Common myeloid progenitor, CD34-positive (primary cell): ENCODE measurements at regions not wholly inside any gene's neighbourhood (a gene's known extent, or its start where the extent isn't known, plus 50 kb on each side); places are given as distances from the start of the nearest gene placed in this dataset.

Source experiments
- CTCF ChIA-PET: fragments of 350-600 bp; sonication (Branson Sonifier 250); formaldehyde crosslinking; loops from one replicate; lab custom pipeline; 2021; ENCODE audit warnings: antibody characterized with exemption; lab: Charles Lee
- POLR2A ChIA-PET: fragments of 350-600 bp; sonication (Branson Sonifier 250); formaldehyde crosslinking; loops from one replicate; lab custom pipeline; 2021; ENCODE audit warnings: antibody characterized with exemption; lab: Charles Lee
- DNase-seq, 3 donors: peaks; one replicate each; pipeline versions ENCODE4 v3.0.0 to v3.0.0-alpha.2; 2013
- H3K27ac ChIP-seq, 2 experiments: 1 replicate in 1 of 2; 2 replicates in 1 of 2; pipeline ENCODE4 v1.7.0; 2013; ENCODE audit warnings: inconsistent platforms in 2 of 2, low read length in 2 of 2, mild to moderate bottlenecking in 2 of 2, low read depth in 1 of 2, moderate library complexity in 1 of 2; ENCODE audit not compliant: severe bottlenecking in 2 of 2, insufficient read depth in 1 of 2, poor library complexity in 1 of 2
- H3K27me3 ChIP-seq, 5 experiments: replicated peaks in 2 of 5; 1 replicate in 3 of 5; 2 replicates in 2 of 5; pipeline versions ENCODE4 v1.6.1 to v1.7.0; 2013; ENCODE audit warnings: low read length in 4 of 5, mild to moderate bottlenecking in 2 of 5, moderate library complexity in 2 of 5, inconsistent platforms in 1 of 5; ENCODE audit not compliant: insufficient read depth in 5 of 5, control insufficient read depth in 4 of 5
- H3K36me3 ChIP-seq, 4 experiments: 1 replicate in 2 of 4; 2 replicates in 2 of 4; pipeline versions ENCODE4 v1.6.1 to v1.7.0; 2013; ENCODE audit warnings: low read length in 3 of 4, control low read depth in 1 of 4, mild to moderate bottlenecking in 1 of 4; ENCODE audit not compliant: control insufficient read depth in 4 of 4, insufficient read depth in 4 of 4
- H3K4me1 ChIP-seq, 4 experiments: 1 replicate in 3 of 4; 2 replicates in 1 of 4; pipeline versions ENCODE4 v1.6.1 to v1.7.1; 2013; ENCODE audit warnings: low read length in 3 of 4, mild to moderate bottlenecking in 3 of 4, control low read depth in 1 of 4, inconsistent platforms in 1 of 4, moderate library complexity in 1 of 4; ENCODE audit not compliant: control insufficient read depth in 4 of 4, insufficient read depth in 4 of 4; ENCODE audit errors: control extremely low read depth in 1 of 4
- H3K4me3 ChIP-seq, 7 experiments: 1 replicate in 4 of 7; 2 replicates in 3 of 7; pipeline versions ENCODE4 v1.5.1 to v1.7.0; 2013; ENCODE audit warnings: mild to moderate bottlenecking in 7 of 7, low read length in 6 of 7, moderate library complexity in 6 of 7, inconsistent platforms in 2 of 7, low read depth in 2 of 7, control low read depth in 1 of 7; ENCODE audit not compliant: insufficient read depth in 4 of 7, control insufficient read depth in 1 of 7; ENCODE audit errors: extremely low read depth in 1 of 7
- H3K9me3 ChIP-seq, 5 experiments: 1 replicate in 4 of 5; 2 replicates in 1 of 5; pipeline versions ENCODE4 v1.6.1 to v1.7.1; 2013; ENCODE audit warnings: low read length in 4 of 5, mild to moderate bottlenecking in 2 of 5, inconsistent platforms in 1 of 5, low read depth in 1 of 5, moderate library complexity in 1 of 5; ENCODE audit not compliant: control insufficient read depth in 4 of 5, insufficient read depth in 2 of 5; ENCODE audit errors: control extremely low read depth in 1 of 5
- WGBS: methylation state at CpG from one replicate; pipeline ENCODE4 v1.1.5; 2013; ENCODE audit not compliant: insufficient coverage; 5-methylcytosine and 5-hydroxymethylcytosine counted together

GRCh38 chr14:100652744-100653143 is 65.5 kb upstream of the BEGAIN start:
- H3K9me3 ChIP-seq = no peaks in the 10 kb centered on the region
- H3K27ac ChIP-seq = no peak overlapping the region
- 98% methylated on average over 8 of the region's 8 CpGs for WGBS
- ChIA-PET CTCF (interaction anchor here (0.6 to 10.7 kb wide), 19 partner anchors 8 to 266 kb away, joined by 3 to 119 read pairs (median 5); no protein-coding TSS in a partner anchor), POLR2A (interaction anchor here (0.6 kb wide), 1 partner anchor 393 kb away, joined by 3 read pairs; no protein-coding TSS in a partner anchor)
- H3K4me3 ChIP-seq = no peak overlapping the region
- H3K27me3 ChIP-seq = peaks cover 0 to 20% (median 0%) of the 10 kb centered on the region in 5 experiments
- peaks cover 0 to 8% (median 0%) of the 10 kb centered on the region in 4 experiments for H3K4me1 ChIP-seq
- no peaks in the 10 kb centered on the region for H3K36me3 ChIP-seq
- DNase-seq = no peak

DNA sequence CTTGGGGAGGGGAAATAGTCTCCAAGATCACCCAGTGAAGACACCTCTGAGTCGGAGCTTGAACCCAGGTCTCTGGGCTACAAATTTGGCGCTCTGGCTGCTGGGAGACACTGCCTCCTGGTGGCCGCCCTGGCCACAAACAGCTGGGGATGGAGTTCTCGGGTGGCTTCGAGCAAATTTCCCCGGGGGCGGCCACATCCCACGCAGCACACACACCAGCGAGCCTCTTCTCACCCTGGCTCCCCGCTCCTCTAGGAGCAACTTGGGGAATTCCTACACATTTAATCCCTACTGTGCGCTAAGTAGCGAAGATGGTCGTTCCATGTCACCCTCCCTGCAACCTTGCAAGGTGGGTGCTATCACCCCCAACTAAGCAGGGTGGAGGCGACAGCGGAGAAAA is 66.2 kb upstream of the BEGAIN start:
- 65% methylated on average over 15 of the region's 15 CpGs for WGBS
- CTCF ChIA-PET = interaction anchor here (0.6 to 10.7 kb wide), 20 partner anchors 8 to 276 kb away, joined by 3 to 119 read pairs (median 5); no protein-coding TSS in a partner anchor
- POLR2A ChIA-PET = interaction anchor here (0.6 kb wide), 1 partner anchor 394 kb away, joined by 3 read pairs; no protein-coding TSS in a partner anchor
- Histone ChIP-seq H3K4me3 (no peak overlapping the region), H3K27ac (no peak overlapping the region), H3K9me3 (no peaks in the 10 kb centered on the region), H3K36me3 (no peaks in the 10 kb centered on the region), H3K4me1 (peaks cover 0 to 8% (median 2%) of the 10 kb centered on the region in 4 experiments), H3K27me3 (peaks cover 0 to 20% (median 0%) of the 10 kb centered on the region in 5 experiments)
- peak in 2 of 3 donors; percentile 45 to 52 for DNase-seq

DNA sequence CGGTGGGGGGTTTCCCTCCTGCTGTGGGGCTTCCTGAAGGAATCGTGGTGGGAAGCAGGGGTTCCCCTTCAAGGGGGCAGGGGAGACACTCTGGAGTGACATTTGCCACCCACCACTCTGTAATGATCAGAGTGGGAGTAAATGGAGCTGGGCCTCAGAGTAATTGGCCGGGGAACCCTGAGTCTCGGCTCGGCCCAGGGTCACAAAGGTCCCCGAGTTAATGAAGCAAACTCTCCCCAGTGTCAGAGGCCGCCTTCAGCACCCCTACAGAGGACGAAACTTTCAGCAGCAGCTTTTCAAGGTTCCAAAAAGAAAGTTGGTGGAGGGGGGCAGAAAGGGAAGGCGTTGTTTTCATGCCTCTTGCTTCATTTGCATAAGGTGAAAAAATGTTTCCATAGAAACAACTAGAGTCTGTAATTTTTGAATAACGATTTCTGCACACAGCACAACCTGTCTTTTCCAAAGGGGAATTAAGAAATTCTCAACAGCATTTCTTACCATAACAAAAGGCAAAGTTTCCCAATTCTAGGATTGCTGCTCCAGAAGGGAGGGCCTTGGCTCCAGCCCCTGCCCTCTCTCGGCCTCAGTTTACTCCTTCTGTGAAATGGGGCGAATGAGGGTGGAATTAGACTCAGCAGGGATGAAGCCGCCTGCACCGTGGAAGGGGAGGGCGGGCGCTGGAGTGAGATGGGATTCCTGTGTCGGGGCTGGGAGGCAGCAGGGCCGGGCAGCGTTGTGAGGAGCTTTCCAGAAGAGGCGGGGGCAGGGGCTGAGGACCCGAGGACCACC is 67.0 kb upstream of the BEGAIN start:
- ChIA-PET POLR2A (no interaction called here), CTCF (interaction anchor here (1.2 to 10.7 kb wide), 14 partner anchors 9 to 276 kb away, joined by 3 to 119 read pairs (median 6); no protein-coding TSS in a partner anchor)
- DNase-seq = no peak
- H3K27ac ChIP-seq = no peak overlapping the region
- H3K27me3 ChIP-seq = peaks cover 0 to 20% (median 0%) of the 10 kb centered on the region in 5 experiments
- H3K36me3 ChIP-seq = no peaks in the 10 kb centered on the region
- no peaks in the 10 kb centered on the region for H3K9me3 ChIP-seq
- peaks cover 0 to 8% (median 2%) of the 10 kb centered on the region in 4 experiments for H3K4me1 ChIP-seq
- H3K4me3 ChIP-seq = peak overlapping the region in 1 of 7 experiments; percentile 19
- WGBS = 46% methylated on average over 19 of the region's 21 CpGs

DNA sequence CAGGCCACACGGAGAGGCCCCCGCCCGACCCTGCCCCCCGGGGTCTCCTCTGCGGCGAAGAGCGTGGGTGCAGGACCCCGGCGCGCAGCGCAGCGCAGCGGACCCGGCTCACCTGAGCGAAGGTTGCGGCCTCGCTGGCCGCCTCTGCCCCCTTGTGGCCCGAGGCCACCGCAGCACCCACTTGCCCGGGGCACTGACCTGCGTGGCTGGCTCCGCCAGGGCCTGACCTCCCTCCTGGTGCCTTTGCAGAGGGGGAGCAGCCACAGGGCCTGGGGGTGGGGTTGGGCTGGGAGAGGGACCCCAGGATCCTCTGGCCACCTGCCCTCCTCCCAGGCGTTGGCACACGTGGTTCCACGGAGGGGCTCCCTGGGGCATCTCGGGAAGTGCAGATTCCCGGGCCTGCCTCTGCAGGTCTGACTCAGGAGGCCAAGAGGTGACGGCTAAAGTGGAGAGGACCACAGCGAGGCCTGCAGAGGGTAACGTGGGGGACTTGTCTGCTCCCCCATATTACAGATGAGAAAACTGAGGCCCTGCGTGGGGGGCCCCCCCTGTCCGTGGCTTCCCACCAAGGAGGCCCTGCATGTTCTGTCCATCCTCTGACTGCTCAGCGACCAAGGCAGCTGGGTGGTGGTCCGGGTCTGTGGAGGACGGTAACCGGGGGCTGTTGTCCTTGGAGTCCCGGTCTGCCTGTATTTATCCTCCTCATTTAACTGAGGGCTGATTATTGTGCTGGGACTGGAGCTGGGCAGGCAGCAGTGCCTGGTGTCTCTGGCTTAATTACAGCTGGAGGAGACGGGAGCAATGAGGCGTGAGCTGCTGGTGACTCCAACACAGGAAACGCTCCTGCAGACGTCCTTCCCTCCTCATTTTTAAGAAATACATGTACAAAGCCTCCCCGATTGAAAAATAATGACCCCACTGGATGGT is 67.9 kb upstream of the BEGAIN start:
- Histone ChIP-seq H3K4me3 (peak overlapping the region in 1 of 7 experiments; percentile 19), H3K36me3 (no peaks in the 10 kb centered on the region), H3K4me1 (peaks cover 0 to 8% (median 2%) of the 10 kb centered on the region in 4 experiments), H3K9me3 (no peaks in the 10 kb centered on the region), H3K27ac (no peak overlapping the region), H3K27me3 (peaks cover 0 to 20% (median 0%) of the 10 kb centered on the region in 5 experiments)
- 31% methylated on average over 38 of the region's 43 CpGs for WGBS
- POLR2A ChIA-PET = no interaction called here
- CTCF ChIA-PET = interaction anchor here (0.7 to 10.7 kb wide), 15 partner anchors 9 to 277 kb away, joined by 3 to 119 read pairs (median 5); no protein-coding TSS in a partner anchor
- DNase-seq = peak in 2 of 3 donors; percentile 47 to 51

DNA sequence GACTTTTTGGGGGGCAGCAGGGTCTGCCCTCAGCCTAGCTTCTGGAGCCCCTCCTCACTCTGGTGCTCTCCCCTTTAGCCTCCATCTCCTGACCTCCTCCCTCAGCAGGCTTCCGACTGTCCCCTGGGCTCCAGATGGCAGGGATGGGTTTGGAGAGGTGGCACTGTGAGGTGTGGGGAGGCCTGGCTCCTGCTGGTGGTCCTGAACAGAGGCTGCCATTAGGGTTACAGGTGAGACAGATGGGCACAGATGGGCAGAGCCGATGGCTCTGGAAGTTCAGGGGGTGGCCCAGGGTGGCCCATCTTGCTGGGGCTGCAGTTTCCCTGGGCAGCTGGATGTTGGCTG is 68.5 kb upstream of the BEGAIN start:
- no peaks in the 10 kb centered on the region for H3K9me3 ChIP-seq
- H3K4me1 ChIP-seq = peaks cover 0 to 8% (median 2%) of the 10 kb centered on the region in 4 experiments
- no peak overlapping the region for H3K4me3 ChIP-seq
- H3K27me3 ChIP-seq = peaks cover 0 to 20% (median 0%) of the 10 kb centered on the region in 5 experiments
- H3K27ac ChIP-seq = no peak overlapping the region
- WGBS = 100% methylated on average over 1 of the region's 2 CpGs
- no peaks in the 10 kb centered on the region for H3K36me3 ChIP-seq
- POLR2A ChIA-PET = no interaction called here
- CTCF ChIA-PET = interaction anchor here (0.7 to 10.7 kb wide), 10 partner anchors 9 to 269 kb away, joined by 3 to 119 read pairs (median 4); no protein-coding TSS in a partner anchor
- DNase-seq = no peak

DNA sequence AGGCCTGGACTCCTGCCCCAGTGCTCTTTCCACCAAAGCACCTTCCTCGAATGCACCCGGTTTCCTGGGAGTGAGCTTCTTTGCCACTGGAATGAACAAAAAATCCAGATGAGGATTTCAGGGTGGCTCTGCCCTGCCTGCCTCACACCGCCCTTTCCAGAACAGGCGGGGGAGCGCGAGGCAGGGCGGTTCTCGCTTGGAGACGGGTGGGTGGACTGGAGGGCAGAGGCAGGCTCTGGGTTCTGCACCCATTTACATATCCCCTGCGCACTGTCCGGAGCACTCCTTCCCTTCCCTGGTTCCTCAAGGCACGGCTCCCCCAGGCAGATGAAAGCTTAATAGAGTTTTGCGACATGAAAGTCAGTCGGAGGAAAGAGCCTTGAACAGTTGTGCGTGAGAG is 69.7 kb upstream of the DLK1 start:
- no peak overlapping the region for H3K4me3 ChIP-seq
- H3K36me3 ChIP-seq = no peaks in the 10 kb centered on the region
- CTCF ChIA-PET = interaction anchor here (0.8 to 10.7 kb wide), 6 partner anchors 11 to 270 kb away, joined by 3 to 119 read pairs (median 4); no protein-coding TSS in a partner anchor
- no peak overlapping the region for H3K27ac ChIP-seq
- POLR2A ChIA-PET = no interaction called here
- no peak for DNase-seq
- 93% methylated on average over 14 of the region's 15 CpGs for WGBS
- H3K9me3 ChIP-seq = no peaks in the 10 kb centered on the region
- peaks cover 0 to 8% (median 2%) of the 10 kb centered on the region in 4 experiments for H3K4me1 ChIP-seq
- peaks cover 0 to 20% (median 0%) of the 10 kb centered on the region in 5 experiments for H3K27me3 ChIP-seq
